Neutrophil (primary cell): ENCODE measurements at regions not wholly inside any gene's neighbourhood (a gene's known extent, or its start where the extent isn't known, plus 50 kb on each side); places are given as distances from the start of the nearest gene placed in this dataset.

ENCODE experiments used
- H3K27ac ChIP-seq: fragments of 200-600 bp; sonication (generic); 2 replicates; pipeline ENCODE4 v1.5.1; 2016; ENCODE audit warnings: mild to moderate bottlenecking, moderate library complexity
- H3K27me3 ChIP-seq: fragments of 200-600 bp; sonication (generic); 2 replicates; pipeline ENCODE4 v1.6.0; 2016; ENCODE audit warnings: mild to moderate bottlenecking
- H3K36me3 ChIP-seq: fragments of 200-600 bp; sonication (generic); 2 replicates; pipeline ENCODE4 v1.5.1; 2017
- H3K4me1 ChIP-seq, 2 experiments: fragments of 200-600 bp in 1 of 2; sonication (generic) in 1 of 2; 1 replicate in 1 of 2; 2 replicates in 1 of 2; pipeline versions ENCODE4 v1.5.1 to v1.6.1; 2013 to 2016; ENCODE audit warnings: low read depth in 1 of 2, low read length in 1 of 2, mild to moderate bottlenecking in 1 of 2, moderate library complexity in 1 of 2; ENCODE audit not compliant: control insufficient read depth in 1 of 2, insufficient read depth in 1 of 2
- H3K4me3 ChIP-seq, 2 experiments: fragments of 200-600 bp in 1 of 2; sonication (generic) in 1 of 2; 1 replicate in 1 of 2; 2 replicates in 1 of 2; pipeline ENCODE4 v1.5.1; 2013 to 2016; ENCODE audit warnings: low read depth in 1 of 2, low read length in 1 of 2, mild to moderate bottlenecking in 1 of 2, moderate library complexity in 1 of 2
- H3K9me3 ChIP-seq: fragments of 200-600 bp; sonication (generic); 2 replicates; pipeline ENCODE4 v1.5.1; 2016
- TF ChIP-seq, protein P1 (sequence below): fragments of 200-600 bp; sonication (generic); IDR thresholded peaks from 2 replicates; pipeline ENCODE4 v1.5.1; 2016; ENCODE audit warnings: antibody characterized with exemption

DNA sequence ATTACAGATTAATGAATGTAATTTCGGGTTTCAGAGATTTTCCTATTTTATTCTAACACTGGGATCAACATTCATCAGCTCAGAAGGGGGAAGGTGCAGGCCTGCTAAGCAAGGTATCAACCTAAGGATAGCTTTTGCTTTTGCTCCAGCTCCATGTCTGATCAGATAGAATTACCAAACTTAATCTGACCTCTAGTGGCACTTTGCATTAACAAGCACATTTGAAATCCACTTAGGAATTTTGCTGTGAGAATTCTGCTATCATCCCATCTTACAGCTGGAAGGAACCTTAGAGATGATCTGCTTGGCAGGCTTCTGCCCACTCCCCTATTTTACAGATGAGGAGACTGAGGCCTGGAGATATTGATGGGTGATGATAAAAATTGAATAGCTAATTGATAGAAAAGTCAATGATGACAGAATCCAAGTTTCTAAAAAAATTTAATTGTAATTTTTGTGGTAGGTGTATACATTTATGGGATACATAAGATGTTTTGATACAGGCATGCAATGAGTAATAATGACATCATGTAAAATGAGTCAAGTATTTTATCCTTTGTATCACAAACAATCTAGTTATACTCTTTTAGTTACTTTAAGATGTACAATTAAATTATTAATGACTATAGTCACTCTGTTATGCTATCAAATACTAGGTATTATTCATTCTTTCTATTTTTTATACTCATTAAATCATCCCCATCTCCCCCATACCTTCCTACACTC lies 209.2 kb upstream of the ZPLD1 start:
- H3K27me3 ChIP-seq, result peaks cover 4% of the 10 kb centered on the region
- TF ChIP-seq, protein P1, sequence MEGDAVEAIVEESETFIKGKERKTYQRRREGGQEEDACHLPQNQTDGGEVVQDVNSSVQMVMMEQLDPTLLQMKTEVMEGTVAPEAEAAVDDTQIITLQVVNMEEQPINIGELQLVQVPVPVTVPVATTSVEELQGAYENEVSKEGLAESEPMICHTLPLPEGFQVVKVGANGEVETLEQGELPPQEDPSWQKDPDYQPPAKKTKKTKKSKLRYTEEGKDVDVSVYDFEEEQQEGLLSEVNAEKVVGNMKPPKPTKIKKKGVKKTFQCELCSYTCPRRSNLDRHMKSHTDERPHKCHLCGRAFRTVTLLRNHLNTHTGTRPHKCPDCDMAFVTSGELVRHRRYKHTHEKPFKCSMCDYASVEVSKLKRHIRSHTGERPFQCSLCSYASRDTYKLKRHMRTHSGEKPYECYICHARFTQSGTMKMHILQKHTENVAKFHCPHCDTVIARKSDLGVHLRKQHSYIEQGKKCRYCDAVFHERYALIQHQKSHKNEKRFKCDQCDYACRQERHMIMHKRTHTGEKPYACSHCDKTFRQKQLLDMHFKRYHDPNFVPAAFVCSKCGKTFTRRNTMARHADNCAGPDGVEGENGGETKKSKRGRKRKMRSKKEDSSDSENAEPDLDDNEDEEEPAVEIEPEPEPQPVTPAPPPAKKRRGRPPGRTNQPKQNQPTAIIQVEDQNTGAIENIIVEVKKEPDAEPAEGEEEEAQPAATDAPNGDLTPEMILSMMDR, result no peak
- peaks cover 20 to 30% of the 10 kb centered on the region in 2 experiments for H3K4me1 ChIP-seq
- H3K4me3 ChIP-seq, result no peak overlapping the region
- no peak overlapping the region for H3K27ac ChIP-seq
- H3K9me3 ChIP-seq, result no peaks in the 10 kb centered on the region
- no peaks in the 10 kb centered on the region for H3K36me3 ChIP-seq

DNA sequence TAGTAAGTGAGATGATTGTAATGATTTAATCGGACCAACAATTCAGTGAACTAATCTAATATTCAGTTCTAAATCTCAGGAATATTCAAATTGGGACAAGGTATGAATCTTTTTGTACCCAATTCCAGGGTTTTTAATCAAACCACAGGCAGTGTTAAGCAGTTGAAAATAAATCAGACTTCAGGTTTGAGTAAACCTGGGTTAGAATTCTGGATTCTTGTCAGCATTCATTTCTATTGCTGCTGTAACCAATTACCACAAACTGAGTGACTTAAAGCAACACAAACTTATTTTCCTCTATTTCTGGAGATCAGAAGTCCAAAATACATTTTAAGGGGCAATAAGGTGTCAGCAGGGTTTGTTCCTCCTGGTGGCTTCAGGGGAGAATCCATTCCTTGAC lies 208.4 kb upstream of the ZPLD1 start:
- no peak overlapping the region for H3K4me3 ChIP-seq
- no peaks in the 10 kb centered on the region for H3K36me3 ChIP-seq
- peaks cover 4% of the 10 kb centered on the region for H3K27me3 ChIP-seq
- TF ChIP-seq, protein P1, result no peak
- H3K9me3 ChIP-seq, result no peaks in the 10 kb centered on the region
- no peak overlapping the region for H3K27ac ChIP-seq
- H3K4me1 ChIP-seq, result peaks cover 20 to 30% of the 10 kb centered on the region in 2 experiments

DNA sequence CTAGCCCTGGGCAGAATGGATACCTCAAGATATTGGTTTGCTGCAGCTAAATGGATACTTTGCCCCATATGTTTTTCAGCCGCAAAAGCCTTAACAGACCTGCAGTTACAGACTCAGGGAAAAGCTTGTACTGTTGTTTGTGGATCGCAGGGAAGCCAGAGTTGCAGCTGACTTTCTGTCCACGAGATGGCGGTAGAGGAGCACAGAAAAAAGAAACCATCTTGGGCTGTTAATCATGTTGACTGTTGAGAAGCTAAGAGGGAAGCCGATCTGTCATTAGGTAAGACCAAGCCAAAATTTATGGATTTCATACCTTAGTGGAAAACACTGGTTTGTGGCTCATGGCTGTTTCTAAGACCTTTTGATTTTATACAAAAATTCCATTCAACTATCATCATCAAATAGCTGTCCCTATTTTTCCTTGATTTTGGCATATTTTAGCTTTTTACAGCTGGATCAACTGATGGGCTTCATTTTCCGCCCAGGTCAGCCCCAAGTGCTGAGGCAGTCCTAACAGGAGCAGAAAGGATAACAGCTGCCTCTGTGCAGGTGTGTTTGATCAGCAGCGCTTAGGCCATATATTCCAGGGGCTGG lies 205.7 kb upstream of the ZPLD1 start:
- Histone ChIP-seq H3K4me3 (no peak overlapping the region), H3K27me3 (peaks cover 4% of the 10 kb centered on the region), H3K4me1 (peaks cover 0 to 10% of the 10 kb centered on the region in 2 experiments), H3K27ac (no peak overlapping the region), H3K36me3 (no peaks in the 10 kb centered on the region), H3K9me3 (no peaks in the 10 kb centered on the region)
- TF ChIP-seq, protein P1, result peak; percentile 83

DNA sequence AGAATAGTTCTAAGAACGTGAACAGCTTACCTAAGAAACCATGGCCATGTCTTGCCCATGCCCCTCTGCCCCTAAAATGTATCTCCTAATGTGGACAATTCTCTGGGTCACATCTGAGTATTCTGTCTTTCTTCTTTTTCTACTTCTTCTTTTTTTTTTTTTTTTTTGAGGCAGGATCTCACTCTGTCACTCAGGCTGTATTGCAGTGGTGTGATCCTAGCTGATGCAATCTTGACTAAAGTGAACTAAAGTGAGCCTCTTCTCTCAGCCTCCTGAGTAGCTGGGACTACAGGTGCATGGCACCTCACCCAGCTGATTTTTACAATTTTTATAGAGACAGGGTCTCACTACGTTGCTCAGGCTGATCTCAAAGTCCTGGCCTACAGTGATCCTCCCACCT lies 204.8 kb upstream of the ZPLD1 start:
- H3K9me3 ChIP-seq, result no peaks in the 10 kb centered on the region
- TF ChIP-seq, protein P1, result no peak
- H3K4me3 ChIP-seq, result no peak overlapping the region
- H3K4me1 ChIP-seq, result peaks cover 0 to 5% of the 10 kb centered on the region in 2 experiments
- H3K27ac ChIP-seq, result no peak overlapping the region
- no peaks in the 10 kb centered on the region for H3K36me3 ChIP-seq
- H3K27me3 ChIP-seq, result peaks cover 4% of the 10 kb centered on the region

DNA sequence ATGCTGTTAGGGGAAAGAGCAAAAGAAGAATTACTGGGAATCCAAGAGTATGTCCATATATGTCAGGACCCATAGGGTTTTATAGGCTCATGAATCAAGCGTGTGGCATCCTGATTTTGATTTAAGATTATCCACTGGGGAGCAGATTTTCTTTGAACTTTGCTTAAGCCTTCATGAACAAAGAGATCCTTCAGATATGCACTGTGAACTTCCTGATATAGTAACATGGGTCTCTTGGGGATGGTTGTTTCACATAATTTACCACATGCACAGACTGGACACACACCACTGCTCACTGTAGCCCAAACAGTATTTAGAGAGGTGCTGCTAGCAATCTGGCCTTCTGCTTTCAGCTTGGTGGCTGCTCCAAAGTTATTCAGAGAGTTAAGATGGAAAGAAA lies 200.9 kb upstream of the ZPLD1 start:
- Histone ChIP-seq H3K36me3 (no peaks in the 10 kb centered on the region), H3K27ac (no peak overlapping the region), H3K27me3 (no peaks in the 10 kb centered on the region), H3K9me3 (no peaks in the 10 kb centered on the region), H3K4me3 (no peak overlapping the region), H3K4me1 (peaks cover 0 to 5% of the 10 kb centered on the region in 2 experiments)
- TF ChIP-seq, protein P1, result no peak
